ENCODE measurements at regions not wholly inside any gene's neighbourhood (a gene's known extent, or its start where the extent isn't known, plus 50 kb on each side); places are given as distances from the start of the nearest gene placed in this dataset.

DNA sequence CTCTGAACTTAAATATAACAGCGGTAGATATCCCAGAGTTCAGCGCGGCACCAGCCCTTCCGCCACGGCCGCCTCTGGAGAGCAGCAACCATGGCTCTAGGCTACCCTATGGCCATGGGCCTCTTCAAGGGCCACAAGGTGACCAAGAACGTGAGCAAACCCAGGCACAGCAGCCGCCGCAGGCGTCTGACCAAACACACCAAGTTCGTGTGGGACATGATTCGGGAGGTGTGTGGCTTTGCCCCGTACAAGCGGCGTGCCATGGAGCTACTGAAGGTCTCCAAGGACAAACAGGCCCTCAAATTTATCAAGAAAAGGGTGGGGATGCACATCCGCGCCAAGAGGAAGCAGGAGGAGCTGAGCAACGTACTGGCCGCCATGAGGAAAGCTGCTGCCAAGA lies 229.0 kb downstream of the ACTL7B start:
- H4K91ac ChIP-seq (ENCODE audit: insufficient read depth, low read depth, low read length), result no peak overlapping the region
- H2BK120ac ChIP-seq (ENCODE audit: low read depth, low read length), result no peak overlapping the region
- no peaks in the 10 kb centered on the region for H3K4me1 ChIP-seq (ENCODE audit: control insufficient read depth, insufficient read depth, low read length)
- no peak overlapping the region for H3K23ac ChIP-seq (ENCODE audit: low read depth, low read length)
- TF ChIP-seq CEBPB (IDR thresholded peaks at IDR 0.05; ENCODE audit: low read depth, low read length) (no peak), RAD21 (IDR thresholded peaks at IDR 0.05; ENCODE audit: low read length) (no peak), RFX5 (IDR thresholded peaks at IDR 0.05; ENCODE audit: low read depth, low read length) (no peak), MXI1 (IDR thresholded peaks at IDR 0.05; ENCODE audit: borderline replicate concordance, low read depth, low read length) (no peak), MAZ (IDR thresholded peaks at IDR 0.05; ENCODE audit: borderline replicate concordance, low read depth, low read length) (no peak), BHLHE40 (IDR thresholded peaks at IDR 0.05; ENCODE audit: low read depth, low read length) (no peak), MAFK (IDR thresholded peaks at IDR 0.05; ENCODE audit: low read depth, low read length) (no peak), CHD1 (IDR thresholded peaks at IDR 0.05; ENCODE audit: low read depth, low read length) (no peak), NFE2L2 (IDR thresholded peaks at IDR 0.05; ENCODE audit: low read depth, low read length) (no peak), RCOR1 (IDR thresholded peaks at IDR 0.05; ENCODE audit: insufficient replicate concordance, low read length) (no peak)
- TF ChIP-seq, protein P1, sequence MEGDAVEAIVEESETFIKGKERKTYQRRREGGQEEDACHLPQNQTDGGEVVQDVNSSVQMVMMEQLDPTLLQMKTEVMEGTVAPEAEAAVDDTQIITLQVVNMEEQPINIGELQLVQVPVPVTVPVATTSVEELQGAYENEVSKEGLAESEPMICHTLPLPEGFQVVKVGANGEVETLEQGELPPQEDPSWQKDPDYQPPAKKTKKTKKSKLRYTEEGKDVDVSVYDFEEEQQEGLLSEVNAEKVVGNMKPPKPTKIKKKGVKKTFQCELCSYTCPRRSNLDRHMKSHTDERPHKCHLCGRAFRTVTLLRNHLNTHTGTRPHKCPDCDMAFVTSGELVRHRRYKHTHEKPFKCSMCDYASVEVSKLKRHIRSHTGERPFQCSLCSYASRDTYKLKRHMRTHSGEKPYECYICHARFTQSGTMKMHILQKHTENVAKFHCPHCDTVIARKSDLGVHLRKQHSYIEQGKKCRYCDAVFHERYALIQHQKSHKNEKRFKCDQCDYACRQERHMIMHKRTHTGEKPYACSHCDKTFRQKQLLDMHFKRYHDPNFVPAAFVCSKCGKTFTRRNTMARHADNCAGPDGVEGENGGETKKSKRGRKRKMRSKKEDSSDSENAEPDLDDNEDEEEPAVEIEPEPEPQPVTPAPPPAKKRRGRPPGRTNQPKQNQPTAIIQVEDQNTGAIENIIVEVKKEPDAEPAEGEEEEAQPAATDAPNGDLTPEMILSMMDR (conservative IDR thresholded peaks at IDR 0.05; ENCODE audit: low read depth, low read length), result no peak
- TF ChIP-seq, protein P2, sequence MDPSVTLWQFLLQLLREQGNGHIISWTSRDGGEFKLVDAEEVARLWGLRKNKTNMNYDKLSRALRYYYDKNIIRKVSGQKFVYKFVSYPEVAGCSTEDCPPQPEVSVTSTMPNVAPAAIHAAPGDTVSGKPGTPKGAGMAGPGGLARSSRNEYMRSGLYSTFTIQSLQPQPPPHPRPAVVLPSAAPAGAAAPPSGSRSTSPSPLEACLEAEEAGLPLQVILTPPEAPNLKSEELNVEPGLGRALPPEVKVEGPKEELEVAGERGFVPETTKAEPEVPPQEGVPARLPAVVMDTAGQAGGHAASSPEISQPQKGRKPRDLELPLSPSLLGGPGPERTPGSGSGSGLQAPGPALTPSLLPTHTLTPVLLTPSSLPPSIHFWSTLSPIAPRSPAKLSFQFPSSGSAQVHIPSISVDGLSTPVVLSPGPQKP (IDR thresholded peaks at IDR 0.05; ENCODE audit: borderline replicate concordance, low read depth, low read length), result no peak
- H3K4me2 ChIP-seq (ENCODE audit: low read depth, low read length), result no peak overlapping the region
- H3K18ac ChIP-seq (ENCODE audit: low read depth, low read length), result no peak overlapping the region
- H3K27ac ChIP-seq (ENCODE audit: insufficient read depth, low read length), result no peak overlapping the region
- no peak overlapping the region for H2AK9ac ChIP-seq (replicated peaks; ENCODE audit: low read depth, low read length, poor library complexity)
- H3K14ac ChIP-seq (replicated peaks; ENCODE audit: low read depth, low read length), result no peak overlapping the region
- H3K9me3 ChIP-seq (ENCODE audit: control insufficient read depth, insufficient read depth, low read length), result no peaks in the 10 kb centered on the region
- H3K9ac ChIP-seq (ENCODE audit: low read depth, low read length), result no peak overlapping the region
- BruUV-seq (replicated peaks), result no TSS peak
- in situ Hi-C loops (cut with MboI; ENCODE audit: low sequenced_read_pairs), result no loop called here
- ChIA-PET POLR2A (ENCODE audit: unreplicated experiment) (no interaction called here), CTCF (no interaction called here)
- H3K36me3 ChIP-seq (ENCODE audit: control insufficient read depth, insufficient read depth, low read length), result no peaks in the 10 kb centered on the region
- no peaks in the 10 kb centered on the region for H3K79me1 ChIP-seq (ENCODE audit: low read depth in 1 of 2, low read length in 2 of 2)
- H2AK5ac ChIP-seq (ENCODE audit: low read depth, low read length), result no peak overlapping the region
- no peak overlapping the region for H3K56ac ChIP-seq (ENCODE audit: extremely low read depth, insufficient read depth, low read length)
- dilution Hi-C loops (cut with HindIII; ENCODE audit: low sequenced_read_pairs, unreplicated experiment), result no loop called here
- ATAC-seq (ENCODE audit: low read depth) (no peak), DNase-seq (no peak)
- no peak overlapping the region for H4K5ac ChIP-seq (ENCODE audit: low read depth, low read length)
- no peaks in the 10 kb centered on the region for H3K9me1 ChIP-seq (ENCODE audit: insufficient read depth, low read length)
- no peak overlapping the region for H2BK20ac ChIP-seq (ENCODE audit: low read depth, low read length)
- no peak overlapping the region for H2BK15ac ChIP-seq (ENCODE audit: low read depth, low read length)
- no peaks in the 10 kb centered on the region for H4K20me1 ChIP-seq (ENCODE audit: insufficient read depth, low read length)
- H4K8ac ChIP-seq (ENCODE audit: low read depth in 2 of 2, low read length in 2 of 2), result no peak overlapping the region
- H3K27me3 ChIP-seq (ENCODE audit: control insufficient read depth, insufficient read depth, low read length), result no peaks in the 10 kb centered on the region; the same call in 1 of the 2 replicates
- no peak overlapping the region for H3K4ac ChIP-seq (ENCODE audit: low read depth, low read length)
- intact Hi-C loops (cut with micrococcal nuclease), result no loop called here
- no peak overlapping the region for H2AFZ ChIP-seq (replicated peaks; ENCODE audit: low read length, poor library complexity)
- no peak overlapping the region for H2BK5ac ChIP-seq (ENCODE audit: low read depth, low read length, poor library complexity, severe bottlenecking)
- H3K4me3 ChIP-seq (ENCODE audit: insufficient read depth, low read depth, low read length), result no peak overlapping the region
- WGBS, 2 experiments (ENCODE audit: extremely low coverage in 2 of 2, insufficient read length in 1 of 2), result 83% methylated on average over 11 of the region's 19 CpGs; no CpG with 5 or more reads in 1 of the 2 experiments
